Neural progenitor cell (in vitro differentiated cells): ENCODE measurements at regions not wholly inside any gene's neighbourhood (a gene's known extent, or its start where the extent isn't known, plus 50 kb on each side); places are given as distances from the start of the nearest gene placed in this dataset.

ENCODE experiments used
- DNase-seq: peaks from one replicate; pipeline ENCODE4 v3.0.0-alpha.2; 2016; ENCODE audit warnings: low spot score
- H2AFZ ChIP-seq: fragments of 200-600 bp; sonication (generic); replicated peaks from 2 replicates; pipeline ENCODE4 v1.6.1; 2016; ENCODE audit warnings: antibody characterized with exemption
- H3F3A ChIP-seq: fragments of 200-600 bp; sonication (generic); 2 replicates; pipeline ENCODE4 v1.6.1; 2016; ENCODE audit warnings: antibody characterized with exemption, low read depth
- H3K27ac ChIP-seq: fragments of 200-600 bp; sonication (generic); 2 replicates; pipeline ENCODE4 v1.5.1; 2016; ENCODE audit warnings: mild to moderate bottlenecking
- H3K27me3 ChIP-seq: fragments of 200-600 bp; sonication (generic); 2 replicates; pipeline ENCODE4 v1.6.1; 2016; ENCODE audit warnings: mild to moderate bottlenecking, moderate library complexity
- H3K36me3 ChIP-seq: fragments of 200-600 bp; sonication (generic); 2 replicates; pipeline ENCODE4 v1.5.1; 2016
- H3K4me1 ChIP-seq: fragments of 200-600 bp; sonication (generic); 2 replicates; pipeline ENCODE4 v1.6.1; 2016; ENCODE audit warnings: mixed run types
- H3K4me2 ChIP-seq: fragments of 200-600 bp; sonication (generic); 2 replicates; pipeline ENCODE4 v1.6.1; 2016
- H3K4me3 ChIP-seq: fragments of 200-600 bp; sonication (generic); 2 replicates; pipeline ENCODE4 v1.5.1; 2016
- H3K79me2 ChIP-seq: fragments of 200-600 bp; sonication (generic); 2 replicates; pipeline ENCODE4 v1.6.1; 2016; ENCODE audit warnings: low read depth
- H3K9ac ChIP-seq: fragments of 200-600 bp; sonication (generic); 2 replicates; pipeline ENCODE4 v1.6.1; 2016
- H3K9me3 ChIP-seq: fragments of 200-600 bp; sonication (generic); 2 replicates; pipeline ENCODE4 v1.5.1; 2016; ENCODE audit warnings: low read depth
- H4K20me1 ChIP-seq: fragments of 200-600 bp; sonication (generic); 2 replicates; pipeline ENCODE4 v1.6.1; 2016; ENCODE audit warnings: low read depth
- H3K27ac Mint-ChIP-seq: 3 replicates; pipeline ENCODE4 v1.8.0; 2021; ENCODE audit warnings: mixed read lengths
- H3K27me3 Mint-ChIP-seq: 2 replicates; pipeline ENCODE4 v1.8.0; 2022; ENCODE audit warnings: low read depth, mild to moderate bottlenecking, inconsistent platforms, moderate library complexity, mixed read lengths; ENCODE audit not compliant: insufficient read depth
- H3K36me3 Mint-ChIP-seq: 3 replicates; pipeline ENCODE4 v1.8.0; 2021; ENCODE audit warnings: mixed read lengths
- H3K4me1 Mint-ChIP-seq: 3 replicates; pipeline ENCODE4 v1.8.0; 2021; ENCODE audit warnings: mixed read lengths
- H3K4me3 Mint-ChIP-seq: 3 replicates; pipeline ENCODE4 v1.8.0; 2021; ENCODE audit warnings: mild to moderate bottlenecking, moderate library complexity, mixed read lengths
- H3K9me3 Mint-ChIP-seq: 3 replicates; pipeline ENCODE4 v1.8.0; 2020; ENCODE audit warnings: mixed read lengths
- CTCF ChIP-seq: fragments of 200-600 bp; sonication (generic); IDR thresholded peaks from 2 replicates; pipeline ENCODE4 v1.5.1; 2017; ENCODE audit warnings: antibody characterized with exemption, mild to moderate bottlenecking
- EZH2 ChIP-seq: fragments of 200-600 bp; sonication (generic); IDR thresholded peaks from 2 replicates; pipeline ENCODE4 v1.6.1; 2017; ENCODE audit warnings: antibody characterized with exemption, mild to moderate bottlenecking, moderate library complexity
- EZH2phosphoT487 ChIP-seq: fragments of 200-600 bp; sonication (generic); IDR thresholded peaks from 2 replicates; pipeline ENCODE4 v1.6.1; 2017; ENCODE audit warnings: antibody characterized with exemption

DNA sequence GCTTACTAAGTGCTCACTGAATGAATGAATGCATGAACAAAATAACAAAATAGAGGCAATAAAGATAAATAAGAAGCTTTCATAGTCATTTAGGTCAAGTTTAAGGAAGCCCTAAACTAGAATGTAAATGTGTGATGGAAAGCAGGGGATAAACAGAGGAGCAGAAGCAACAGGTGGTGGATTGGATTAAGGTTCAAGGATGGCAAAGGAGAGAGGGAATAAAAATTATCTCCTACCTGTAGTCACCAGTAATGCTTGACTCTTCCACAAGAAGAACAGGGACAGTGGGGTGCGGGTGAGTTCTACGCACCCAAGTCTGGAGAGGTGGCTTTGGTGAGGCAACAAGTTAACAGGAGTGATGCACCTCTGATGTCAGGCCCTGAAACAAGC lies 212.4 kb downstream of the ZIC5 start:
- H3K36me3 Mint-ChIP-seq = peaks cover 68% of the 10 kb centered on the region
- Histone ChIP-seq H3K4me1 (no peaks in the 10 kb centered on the region), H3K4me3 (no peak overlapping the region), H3K36me3 (peaks cover 6% of the 10 kb centered on the region), H3K79me2 (no peaks in the 10 kb centered on the region), H3K4me2 (no peak overlapping the region), H3K27ac (no peak overlapping the region), H3K27me3 (no peaks in the 10 kb centered on the region), H3K9me3 (peaks cover 10% of the 10 kb centered on the region), H3K9ac (no peak overlapping the region), H2AFZ (no peak overlapping the region), H4K20me1 (no peaks in the 10 kb centered on the region), H3F3A (no peaks in the 10 kb centered on the region)
- TF ChIP-seq CTCF (no peak), EZH2phosphoT487 (no peak)
- H3K27ac Mint-ChIP-seq = no peak overlapping the region
- H3K4me3 Mint-ChIP-seq = no peak overlapping the region
- DNase-seq = no peak
- peaks cover 9% of the 10 kb centered on the region for H3K27me3 Mint-ChIP-seq
- H3K9me3 Mint-ChIP-seq = peaks cover 63% of the 10 kb centered on the region
- H3K4me1 Mint-ChIP-seq = peaks cover 26% of the 10 kb centered on the region

- H3K9me3 ChIP-seq = peaks cover 10% of the 10 kb centered on the region
- H3K79me2 ChIP-seq = no peaks in the 10 kb centered on the region
- H3K36me3 ChIP-seq = peaks cover 6% of the 10 kb centered on the region
- no peak overlapping the region for H3K4me3 ChIP-seq
- Mint-ChIP-seq H3K27me3 (peaks cover 9% of the 10 kb centered on the region), H3K27ac (no peak overlapping the region), H3K36me3 (peaks cover 65% of the 10 kb centered on the region), H3K9me3 (peaks cover 58% of the 10 kb centered on the region), H3K4me1 (peaks cover 26% of the 10 kb centered on the region), H3K4me3 (no peak overlapping the region)
- no peaks in the 10 kb centered on the region for H4K20me1 ChIP-seq
- H2AFZ ChIP-seq = no peak overlapping the region
- no peak for DNase-seq
- no peak overlapping the region for H3K27ac ChIP-seq
- H3K4me1 ChIP-seq = no peaks in the 10 kb centered on the region
- no peak overlapping the region for H3K9ac ChIP-seq
- TF ChIP-seq EZH2 = no peak
- no peak for TF ChIP-seq EZH2phosphoT487
- no peak for TF ChIP-seq CTCF
- no peaks in the 10 kb centered on the region for H3F3A ChIP-seq
- H3K4me2 ChIP-seq = no peak overlapping the region
- no peaks in the 10 kb centered on the region for H3K27me3 ChIP-seq
These were observed 213.0 kb downstream of the ZIC5 start for GRCh38 chr13:99758460-99759162.

GRCh38 chr13:99757756-99758459 lies 213.7 kb downstream of the ZIC5 start:
- no peak overlapping the region for H3K4me3 Mint-ChIP-seq
- Histone ChIP-seq H2AFZ (no peak overlapping the region), H3K9ac (no peak overlapping the region), H3K36me3 (peaks cover 6% of the 10 kb centered on the region), H3K4me1 (peaks cover under 1% of the 10 kb centered on the region), H3K27me3 (no peaks in the 10 kb centered on the region), H4K20me1 (no peaks in the 10 kb centered on the region), H3K4me3 (no peak overlapping the region), H3F3A (no peaks in the 10 kb centered on the region), H3K79me2 (no peaks in the 10 kb centered on the region), H3K27ac (no peak overlapping the region), H3K4me2 (no peak overlapping the region), H3K9me3 (peaks cover 10% of the 10 kb centered on the region)
- H3K9me3 Mint-ChIP-seq = peaks cover 54% of the 10 kb centered on the region
- H3K4me1 Mint-ChIP-seq = peaks cover 31% of the 10 kb centered on the region
- no peak overlapping the region for H3K27ac Mint-ChIP-seq
- peaks cover 65% of the 10 kb centered on the region for H3K36me3 Mint-ChIP-seq
- DNase-seq = no peak
- TF ChIP-seq EZH2phosphoT487 = no peak
- TF ChIP-seq EZH2 = no peak
- TF ChIP-seq CTCF = no peak
- peaks cover 9% of the 10 kb centered on the region for H3K27me3 Mint-ChIP-seq
